HG03442 (cell line): ENCODE measurements at regions not wholly inside any gene's neighbourhood (a gene's known extent, or its start where the extent isn't known, plus 50 kb on each side); places are given as distances from the start of the nearest gene placed in this dataset.
"Not testable (repeated sequence)": the region's sequence is repeated elsewhere in the genome, so short reads cannot be mapped to it uniquely, and the experiment has no call there.

Experiments
- ATAC-seq: cut with Tn5 transposase; IDR thresholded peaks from one replicate; pipeline ENCODE4 v1.9.1; 2021; ENCODE audit warnings: mild to moderate bottlenecking, moderate library complexity; ENCODE audit not compliant: unreplicated experiment

DNA sequence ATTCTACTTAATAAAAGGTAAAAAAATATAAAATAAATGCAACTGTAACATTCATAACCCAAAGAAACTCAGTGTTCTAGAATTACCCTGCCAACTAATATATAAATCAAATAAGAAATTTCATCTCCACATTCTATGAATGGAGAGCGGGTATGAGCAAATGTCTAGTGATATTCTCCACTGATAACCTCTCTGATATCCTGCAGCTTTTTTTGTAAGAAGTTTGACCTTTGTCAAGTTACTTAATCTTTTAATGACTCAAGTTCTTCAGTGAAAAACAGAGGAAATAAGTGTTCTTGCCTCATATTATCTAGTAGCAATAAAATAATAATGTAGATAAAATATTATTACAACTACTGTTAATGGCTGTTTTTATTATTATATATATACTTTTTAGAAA, 1275.6 kb upstream of the CDH9 start:
- ATAC-seq, result no peak

DNA sequence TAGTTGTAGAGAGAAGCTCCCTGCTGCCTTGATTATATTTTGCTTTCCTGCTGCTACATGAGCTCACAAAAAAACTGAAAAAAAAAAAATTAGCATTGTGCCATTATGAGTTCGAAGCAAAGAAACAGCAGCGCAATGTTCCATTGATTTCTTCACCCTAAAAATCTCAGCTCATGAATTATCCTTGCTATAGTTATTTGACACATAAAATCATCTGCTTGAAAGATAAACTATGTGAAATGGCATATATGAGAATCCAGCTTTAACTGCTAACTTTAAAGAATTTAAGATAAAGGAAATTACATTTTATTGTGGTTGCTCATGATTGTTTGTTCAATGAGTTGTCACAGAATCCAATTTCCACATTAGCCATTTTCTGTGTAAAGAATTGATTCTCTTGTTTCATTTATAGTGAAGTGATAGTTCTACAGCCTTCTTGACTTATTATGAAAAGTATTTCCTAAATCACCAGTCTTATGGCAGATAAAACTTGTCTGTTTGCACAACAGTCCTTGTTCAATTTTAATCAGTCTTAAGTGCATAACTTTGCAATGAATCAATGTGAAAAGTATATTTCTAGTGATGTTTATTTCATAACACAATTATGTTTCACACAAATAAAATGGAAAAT, 1275.0 kb upstream of the CDH9 start:
- no peak for ATAC-seq

DNA sequence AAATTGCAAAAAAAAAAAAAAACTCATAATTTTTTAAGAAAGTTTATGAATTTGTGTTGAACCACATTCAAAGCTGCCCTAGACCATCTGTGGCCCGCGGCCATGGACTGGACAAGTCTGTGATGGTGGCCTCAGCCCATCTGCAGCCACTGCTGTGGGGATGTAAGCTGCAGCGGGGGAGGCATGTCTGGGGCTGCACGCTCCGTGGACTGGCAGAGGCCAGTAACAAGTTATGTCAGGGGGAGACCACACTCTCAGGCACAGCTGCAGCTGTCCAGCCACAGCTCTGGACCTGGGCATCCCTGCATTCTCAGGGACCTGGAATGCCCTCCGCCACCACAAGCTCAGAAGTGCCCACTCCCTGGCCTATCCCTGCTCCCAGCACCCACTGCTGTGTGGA, 1272.3 kb upstream of the CDH9 start:
- ATAC-seq, result no peak

DNA sequence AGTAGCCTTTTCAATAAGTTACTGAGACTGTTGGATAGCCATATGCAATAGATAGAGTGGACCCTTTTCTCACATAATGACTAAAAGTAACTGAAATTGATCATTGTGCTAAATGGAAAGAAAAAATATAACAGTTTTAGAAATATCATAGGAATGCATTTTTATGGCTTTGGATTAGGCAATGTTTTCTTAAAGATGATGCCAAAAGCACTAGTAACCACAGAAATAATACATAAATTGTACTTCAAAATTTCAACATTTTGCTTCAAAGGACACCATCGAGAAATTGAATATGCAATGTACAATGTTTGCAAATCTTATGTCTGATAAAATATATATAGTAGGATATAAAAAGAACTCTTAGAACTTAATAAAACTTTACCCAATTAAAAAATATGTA, 1267.5 kb upstream of the CDH9 start:
- no peak for ATAC-seq

DNA sequence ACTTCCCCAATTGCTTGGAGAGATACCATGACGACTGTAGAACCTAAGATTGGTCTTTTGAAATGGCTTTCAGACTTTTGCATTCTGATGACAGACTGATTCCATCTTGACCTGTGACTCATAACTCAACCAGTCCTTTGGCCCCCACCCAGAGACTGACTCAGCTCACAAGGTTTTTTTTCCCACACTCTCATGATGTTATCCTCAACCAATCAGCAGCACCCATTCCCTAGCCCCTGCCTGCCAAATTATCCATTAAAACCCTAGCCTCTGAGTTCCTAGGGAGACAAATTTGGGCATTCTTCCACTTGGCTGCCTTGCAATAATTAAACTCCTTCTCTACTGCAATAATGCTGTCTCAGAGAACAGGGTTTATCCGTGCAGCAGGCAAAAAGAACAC, 1263.3 kb upstream of the CDH9 start:
- ATAC-seq, result no peak

DNA sequence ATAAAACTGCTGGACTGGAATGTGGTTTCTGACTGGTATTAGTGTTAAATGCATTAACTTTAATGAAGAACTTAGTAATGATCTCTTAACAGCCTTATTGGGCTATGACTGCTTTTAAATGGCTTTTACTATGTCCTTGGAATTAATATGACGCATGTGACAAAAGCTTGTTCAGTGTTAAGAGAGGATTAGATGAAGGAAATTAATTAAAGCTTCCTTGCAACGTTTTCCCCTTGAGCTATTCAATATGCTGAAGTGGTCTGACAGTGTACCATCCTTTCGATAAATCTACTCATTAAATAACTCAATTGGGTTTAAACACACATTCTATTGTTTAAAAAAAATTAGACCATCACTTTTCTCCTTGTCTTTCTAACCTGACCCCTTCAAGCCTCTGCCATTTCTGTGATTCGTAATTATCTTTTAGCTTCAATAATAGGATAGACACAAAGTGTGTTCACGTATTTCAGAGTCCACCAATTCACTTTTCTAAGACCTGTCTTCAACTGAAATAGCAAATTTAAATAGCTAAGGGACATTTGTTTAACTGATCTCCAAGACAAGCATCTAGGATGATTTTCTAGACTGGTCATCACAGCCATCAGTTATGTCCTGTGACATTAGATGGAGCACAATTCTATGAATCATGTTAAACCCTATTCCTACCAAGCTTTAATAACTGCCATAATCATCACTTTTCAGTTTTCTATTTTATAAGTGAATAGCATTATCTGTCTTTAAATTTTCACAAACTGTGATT, 1258.0 kb upstream of the CDH9 start:
- no peak for ATAC-seq

DNA sequence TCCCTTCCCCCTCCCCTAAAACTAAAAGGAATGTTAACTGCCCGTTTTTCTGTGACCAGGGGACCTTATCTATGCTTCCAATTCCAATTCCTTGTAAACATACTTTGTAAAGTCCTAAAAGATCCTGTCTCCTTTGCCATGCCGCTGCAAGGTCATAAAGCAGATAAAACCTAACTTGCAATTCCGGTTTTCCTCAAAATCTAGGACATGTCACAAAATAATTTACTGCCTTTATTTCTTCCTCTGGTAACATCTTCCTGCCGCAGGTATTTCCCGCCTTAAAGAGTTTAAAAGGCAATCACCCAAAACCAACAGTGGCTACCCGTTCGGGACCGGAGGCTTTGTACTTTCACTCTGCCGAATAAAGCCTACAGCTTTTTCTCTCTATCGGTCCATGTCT, 1248.6 kb upstream of the CDH9 start:
- not testable (repeated sequence) for ATAC-seq

DNA sequence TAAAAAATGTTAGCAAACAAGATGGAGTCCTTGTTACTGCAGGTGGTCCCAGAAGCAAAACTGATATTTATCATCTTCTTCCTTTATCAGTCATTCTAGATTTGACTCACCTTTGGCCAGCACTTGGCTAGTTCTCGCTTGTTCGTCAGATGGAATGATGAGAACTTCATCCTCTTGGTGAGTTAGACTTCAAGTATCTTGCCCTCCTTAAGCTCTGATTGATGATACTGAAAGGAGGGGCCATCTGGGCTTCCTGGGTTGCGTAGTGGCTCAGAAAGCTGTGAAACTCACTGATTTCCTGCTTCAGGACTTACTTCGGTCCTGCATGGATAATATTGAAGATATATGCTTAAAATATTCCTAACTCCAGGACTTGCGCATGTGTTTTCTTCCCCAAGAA, 1248.2 kb upstream of the CDH9 start:
- ATAC-seq, result no peak

DNA sequence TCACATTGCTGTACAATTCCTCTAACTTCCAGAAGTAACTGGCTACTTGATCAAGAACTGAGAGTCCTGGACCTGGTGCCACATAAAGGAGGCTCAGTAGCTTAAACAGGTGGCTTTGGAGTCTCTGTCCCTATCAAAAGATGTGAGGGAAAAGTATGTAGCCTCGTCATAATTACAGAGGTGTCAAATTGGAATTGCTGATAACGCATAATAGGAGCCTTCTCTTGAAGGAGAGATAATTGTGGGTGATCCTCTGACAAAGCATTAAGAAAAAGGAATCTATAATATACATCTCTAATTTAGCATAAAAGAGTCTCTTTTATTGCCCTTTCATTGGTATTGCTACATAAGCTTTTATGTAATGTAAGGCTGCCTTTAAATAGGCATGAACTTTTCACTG, 1246.4 kb upstream of the CDH9 start:
- ATAC-seq, result no peak

DNA sequence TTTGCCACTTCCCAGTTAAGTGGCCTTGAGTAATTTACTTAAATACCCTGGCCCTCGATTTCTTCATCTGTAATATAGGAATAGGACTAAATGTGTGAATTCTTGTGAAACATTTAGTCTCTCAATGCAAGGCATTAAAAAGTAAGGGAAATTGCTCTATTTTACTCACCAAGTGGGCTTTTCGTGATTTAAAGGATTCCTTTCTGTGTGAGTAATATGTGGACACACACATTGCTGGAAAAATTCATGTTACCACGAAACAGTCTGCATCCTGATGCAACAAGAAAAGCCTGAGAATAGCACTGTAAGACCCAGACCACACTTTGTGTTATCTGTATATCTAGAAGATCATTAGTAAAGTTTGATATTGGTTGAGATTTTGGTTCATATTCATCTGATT, 1243.0 kb upstream of the CDH9 start:
- ATAC-seq, result no peak

DNA sequence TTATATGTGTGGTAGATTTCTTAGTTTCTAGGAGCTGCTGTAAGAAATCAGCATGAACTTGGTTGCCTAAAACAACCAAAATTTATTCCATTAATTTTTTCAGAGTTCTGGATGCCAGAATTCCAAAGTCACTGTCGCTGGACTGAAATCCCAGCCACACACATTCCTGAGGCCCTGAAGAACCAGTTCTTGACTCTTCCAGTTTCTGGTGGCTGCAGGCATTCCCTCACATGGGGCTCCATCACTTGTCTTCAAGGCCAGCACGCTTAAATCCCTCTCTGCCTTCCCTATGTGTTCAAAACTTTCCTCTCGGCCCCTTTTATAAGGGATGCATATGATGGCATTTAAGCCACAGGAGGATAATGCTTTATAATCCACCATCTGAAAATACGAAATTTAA, 1237.5 kb upstream of the CDH9 start:
- ATAC-seq, result no peak

DNA sequence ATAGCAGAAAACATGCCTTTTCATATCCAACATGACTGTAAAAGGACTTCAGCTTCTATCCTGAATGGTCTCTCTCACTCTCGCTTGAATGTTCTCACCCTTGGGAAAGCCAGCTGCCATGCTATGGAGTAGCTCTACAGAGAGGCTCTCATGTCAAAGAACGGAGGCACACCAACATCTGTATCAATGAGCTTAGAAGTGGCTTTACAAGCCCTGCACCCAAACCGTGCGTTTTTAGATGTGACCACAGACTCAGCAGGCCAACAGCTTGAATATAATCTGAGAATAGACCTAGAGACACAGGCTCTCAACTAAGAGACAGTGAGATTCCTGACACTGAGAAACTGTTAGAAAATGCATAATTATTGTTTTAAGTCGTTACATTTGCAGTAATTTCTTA, 1231.6 kb upstream of the CDH9 start:
- no peak for ATAC-seq

DNA sequence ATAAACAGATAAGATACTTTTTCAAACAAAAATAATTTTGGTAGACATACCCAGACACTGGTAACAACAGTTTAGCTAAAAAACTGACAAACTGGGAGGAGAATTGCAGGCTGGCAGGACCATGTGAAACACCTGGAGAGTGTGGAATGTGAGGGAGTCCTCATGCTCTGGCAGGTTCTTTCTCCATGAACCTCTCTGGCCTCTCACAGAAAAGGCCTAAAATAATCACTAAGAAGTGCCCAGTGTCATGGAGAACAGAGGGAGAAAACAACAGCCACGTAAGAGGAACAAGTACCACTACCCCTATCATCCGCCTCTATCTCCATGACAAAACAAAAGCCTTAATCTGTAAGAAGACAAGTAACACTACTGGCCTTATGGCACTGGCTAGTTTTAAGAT, 1227.5 kb upstream of the CDH9 start:
- ATAC-seq, result no peak

DNA sequence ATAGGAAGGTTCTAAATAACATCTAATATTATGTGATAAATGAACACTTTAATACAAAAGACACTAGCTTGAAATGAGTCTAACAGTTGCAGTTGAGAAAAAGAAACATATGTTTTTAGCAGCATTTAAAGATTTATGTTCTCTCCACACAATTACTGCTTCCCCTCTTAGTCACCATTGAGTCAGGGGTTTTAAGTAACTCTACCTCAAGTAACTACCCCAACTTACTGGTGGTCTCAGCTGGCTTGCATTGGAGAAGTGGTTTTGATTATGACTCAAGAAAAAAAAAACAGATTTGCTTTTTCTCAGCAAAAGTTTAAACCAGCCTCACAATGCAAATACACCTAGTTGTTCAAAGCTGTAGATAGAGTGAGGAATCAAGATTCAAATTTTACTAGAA, 1216.5 kb upstream of the CDH9 start:
- ATAC-seq, result no peak

DNA sequence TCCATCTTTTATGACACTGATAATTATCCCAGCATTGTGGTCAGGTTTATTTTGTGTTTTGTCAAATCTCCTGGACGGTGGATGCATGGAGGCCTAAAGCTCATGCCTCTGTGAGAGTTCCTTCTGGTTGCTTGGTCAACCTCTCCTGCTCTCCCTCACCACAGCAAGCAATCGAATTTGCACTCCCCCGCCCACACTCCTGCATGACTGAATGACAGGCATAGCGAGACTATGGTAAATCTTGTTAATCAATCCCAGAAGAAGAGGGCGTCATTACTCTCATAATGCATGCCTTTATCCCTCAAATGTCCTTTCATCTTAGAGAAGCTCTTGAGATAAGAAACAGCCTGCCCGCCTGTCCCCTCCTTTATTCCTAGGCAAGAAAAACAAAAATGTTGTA, 1215.0 kb upstream of the CDH9 start:
- no peak for ATAC-seq

DNA sequence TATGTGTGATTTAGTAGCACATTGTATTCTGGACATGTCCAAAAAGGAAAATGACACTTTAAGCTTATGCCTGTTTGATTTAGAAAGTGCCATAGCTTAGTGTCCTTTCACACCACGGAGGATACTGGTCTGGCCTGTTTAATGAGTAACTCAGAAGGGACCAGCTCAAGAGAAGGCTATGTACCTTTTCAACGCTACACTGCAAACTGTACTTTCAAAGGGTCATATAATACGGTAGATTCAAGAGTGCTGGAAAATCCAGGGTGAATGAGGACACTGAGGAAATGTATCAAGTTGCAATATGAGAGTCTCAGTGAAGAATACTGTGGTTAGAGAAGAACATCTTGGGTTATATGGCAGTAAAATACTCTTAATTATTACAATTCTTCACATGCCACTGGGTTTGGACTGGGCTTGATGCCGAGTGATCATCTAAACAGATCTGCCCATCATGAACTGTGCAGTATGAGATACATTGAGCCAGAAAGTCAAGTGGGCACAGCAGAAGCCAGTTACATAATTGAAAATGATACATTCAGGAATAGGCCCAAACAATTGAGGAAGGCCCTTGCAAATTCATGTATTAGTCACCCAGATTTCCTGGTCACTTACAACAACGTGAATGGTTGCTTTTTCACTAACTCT, 1211.5 kb upstream of the CDH9 start:
- ATAC-seq, result no peak

DNA sequence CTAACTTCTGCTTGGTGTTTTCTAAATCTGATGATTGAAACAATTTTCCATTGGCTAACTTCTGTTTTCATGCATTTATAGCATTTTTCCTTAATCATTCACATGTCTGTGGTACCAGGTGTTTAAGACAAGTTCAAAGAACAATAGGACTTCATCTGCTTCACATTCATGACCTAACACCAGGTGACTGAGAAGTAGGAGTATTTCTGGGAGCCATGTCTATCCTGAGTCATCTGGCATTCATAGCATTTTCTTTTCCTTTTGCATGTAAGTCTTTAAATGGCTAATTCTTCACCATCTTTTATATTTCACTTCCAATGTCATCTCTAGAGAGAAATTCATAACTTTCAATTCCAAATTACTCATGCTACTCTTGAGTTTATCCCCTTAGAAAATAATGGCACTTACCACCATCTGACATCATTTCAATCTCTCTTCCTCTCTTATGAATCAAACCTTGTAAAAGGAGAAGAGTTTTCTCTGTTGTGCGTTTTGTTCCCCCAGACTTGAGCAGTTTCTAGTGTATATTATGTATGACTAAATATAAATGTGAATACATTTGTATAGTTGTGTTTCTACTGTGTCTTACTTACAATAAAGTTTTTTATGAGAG, 1196.1 kb upstream of the CDH9 start:
- ATAC-seq, result no peak

DNA sequence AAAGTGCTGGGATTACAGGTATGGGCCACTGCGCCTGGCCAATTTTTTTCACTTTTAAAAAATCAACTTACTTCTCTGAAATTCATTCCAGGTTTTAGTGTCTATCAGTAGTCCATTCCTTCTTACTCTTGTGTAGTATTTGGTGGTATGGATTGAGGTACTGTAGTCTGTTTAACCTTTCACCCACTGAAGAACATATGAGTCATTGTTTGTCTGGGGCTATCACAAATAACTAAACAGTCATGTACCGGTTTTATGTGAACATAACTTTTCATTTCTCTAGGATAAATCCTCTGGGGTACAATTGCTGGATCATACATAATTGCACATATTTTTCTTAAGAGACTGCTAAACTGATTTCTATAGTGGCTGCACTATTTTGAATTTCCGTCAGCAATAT, 1188.0 kb upstream of the CDH9 start:
- ATAC-seq, result no peak

DNA sequence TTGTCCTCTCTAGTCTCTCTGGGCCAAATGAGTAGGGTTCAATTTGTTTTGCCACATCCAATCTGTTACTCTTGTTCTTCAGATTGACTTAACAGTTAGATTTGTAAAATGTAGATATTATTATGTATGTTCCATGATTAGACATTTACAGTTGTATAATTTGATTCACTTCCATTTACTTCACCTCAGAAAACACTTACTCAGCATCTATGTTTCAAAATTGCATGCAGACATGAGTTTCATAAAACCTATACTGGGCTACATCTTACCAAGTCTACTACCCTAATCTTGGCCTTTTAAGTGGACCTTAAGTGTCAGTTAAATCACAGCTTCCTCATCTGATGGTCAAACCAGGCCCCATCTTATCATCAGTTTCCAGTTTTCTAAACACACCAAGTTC, 1181.2 kb upstream of the CDH9 start:
- ATAC-seq, result no peak

DNA sequence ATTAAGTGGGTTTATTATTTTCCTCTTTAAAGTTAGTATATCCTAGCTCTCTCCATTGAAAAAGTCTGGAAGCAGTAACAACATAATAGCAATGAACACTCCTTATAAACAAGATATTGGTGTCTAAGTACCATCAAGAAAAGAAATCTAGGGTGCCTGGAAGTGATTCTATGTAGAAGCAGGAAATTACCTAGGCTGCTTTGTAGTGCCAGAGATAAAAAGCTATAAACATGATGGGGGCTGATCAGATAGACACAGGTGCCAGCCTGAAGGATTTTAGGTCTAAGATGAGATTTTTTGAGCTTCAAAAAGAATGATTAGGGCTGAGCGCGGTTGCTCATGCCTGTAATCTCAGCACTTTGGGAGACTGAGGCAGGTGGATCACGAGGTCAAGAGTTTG, 1179.3 kb upstream of the CDH9 start:
- ATAC-seq, result no peak

DNA sequence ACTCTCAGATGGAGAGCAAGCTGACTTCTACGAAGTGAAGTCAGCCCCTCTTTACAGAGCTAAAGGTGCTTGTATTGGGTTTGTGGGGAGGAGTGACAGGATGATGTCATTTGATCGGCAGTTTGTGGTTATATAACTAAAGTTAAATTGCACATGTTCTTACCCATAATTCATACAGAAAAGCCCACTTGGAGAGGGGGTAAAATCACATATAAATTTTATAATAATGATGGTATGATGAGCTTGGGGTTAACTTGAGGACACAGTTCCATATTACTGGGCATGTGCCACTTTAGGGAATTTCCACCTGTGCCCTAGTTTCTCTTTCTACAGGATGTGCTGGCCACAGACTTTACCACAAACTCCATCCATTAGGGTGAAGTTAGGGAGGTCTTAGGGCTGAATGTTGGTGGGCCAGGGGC, 1178.6 kb upstream of the CDH9 start:
- peak; percentile 75 for ATAC-seq

DNA sequence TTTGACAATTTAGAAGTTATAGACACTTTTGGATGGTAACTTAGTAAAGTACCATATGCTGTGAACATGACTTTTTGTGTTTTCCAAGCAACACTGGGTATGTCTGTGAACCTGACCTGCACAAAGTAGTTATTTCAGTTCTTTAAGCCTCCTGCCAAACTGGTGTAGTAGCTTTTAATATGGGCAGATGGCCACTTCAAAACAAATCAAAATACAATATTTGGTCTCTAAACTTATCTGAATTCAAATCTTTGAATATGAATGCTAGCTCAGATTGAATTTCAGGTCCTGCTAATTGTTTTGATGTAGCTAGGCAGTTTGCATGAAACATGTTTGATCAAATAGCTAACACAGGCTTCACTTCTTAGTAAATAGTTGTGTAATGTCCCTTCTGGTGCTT, 1176.7 kb upstream of the CDH9 start:
- ATAC-seq, result no peak
